ENCODE measurements at regions not wholly inside any gene's neighbourhood (a gene's known extent, or its start where the extent isn't known, plus 50 kb on each side); places are given as distances from the start of the nearest gene placed in this dataset.

- CTCF ChIA-PET = no interaction called here
- TF ChIP-seq CEBPB (IDR thresholded peaks at IDR 0.05; ENCODE audit: low read depth) (no peak), FOSL1 (IDR thresholded peaks at IDR 0.05; ENCODE audit: low read depth) (no peak), JUND (IDR thresholded peaks at IDR 0.05) (no peak), POLR2AphosphoS5 (IDR thresholded peaks at IDR 0.05; ENCODE audit: low read depth, low read length) (no peak), EGR1 (IDR thresholded peaks at IDR 0.05; ENCODE audit: low read depth) (no peak), EZH2phosphoT487 (IDR thresholded peaks at IDR 0.05; ENCODE audit: borderline replicate concordance) (no peak), YY1 (IDR thresholded peaks at IDR 0.05; ENCODE audit: extremely low read depth, insufficient replicate concordance, low read depth, low read length) (no peak), ATF3 (IDR thresholded peaks at IDR 0.05) (no peak), ELF1 (IDR thresholded peaks at IDR 0.05; ENCODE audit: borderline replicate concordance, low read depth) (no peak), EZH2 (IDR thresholded peaks at IDR 0.05) (no peak), POLR2A (IDR thresholded peaks at IDR 0.05; ENCODE audit: borderline replicate concordance, extremely low read depth, insufficient read depth, insufficient read length) (no peak), SRF (IDR thresholded peaks at IDR 0.05; ENCODE audit: low read depth) (no peak), ZNF274 (IDR thresholded peaks at IDR 0.05; ENCODE audit: low read depth, low read length) (no peak), SIN3A (IDR thresholded peaks at IDR 0.05; ENCODE audit: low read depth) (no peak)
- TF ChIP-seq, protein P1, sequence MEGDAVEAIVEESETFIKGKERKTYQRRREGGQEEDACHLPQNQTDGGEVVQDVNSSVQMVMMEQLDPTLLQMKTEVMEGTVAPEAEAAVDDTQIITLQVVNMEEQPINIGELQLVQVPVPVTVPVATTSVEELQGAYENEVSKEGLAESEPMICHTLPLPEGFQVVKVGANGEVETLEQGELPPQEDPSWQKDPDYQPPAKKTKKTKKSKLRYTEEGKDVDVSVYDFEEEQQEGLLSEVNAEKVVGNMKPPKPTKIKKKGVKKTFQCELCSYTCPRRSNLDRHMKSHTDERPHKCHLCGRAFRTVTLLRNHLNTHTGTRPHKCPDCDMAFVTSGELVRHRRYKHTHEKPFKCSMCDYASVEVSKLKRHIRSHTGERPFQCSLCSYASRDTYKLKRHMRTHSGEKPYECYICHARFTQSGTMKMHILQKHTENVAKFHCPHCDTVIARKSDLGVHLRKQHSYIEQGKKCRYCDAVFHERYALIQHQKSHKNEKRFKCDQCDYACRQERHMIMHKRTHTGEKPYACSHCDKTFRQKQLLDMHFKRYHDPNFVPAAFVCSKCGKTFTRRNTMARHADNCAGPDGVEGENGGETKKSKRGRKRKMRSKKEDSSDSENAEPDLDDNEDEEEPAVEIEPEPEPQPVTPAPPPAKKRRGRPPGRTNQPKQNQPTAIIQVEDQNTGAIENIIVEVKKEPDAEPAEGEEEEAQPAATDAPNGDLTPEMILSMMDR (IDR thresholded peaks at IDR 0.05 in 2 of 3, conservative IDR thresholded peaks at IDR 0.05 in 1 of 3; ENCODE audit: borderline replicate concordance in 1 of 3, insufficient read depth in 1 of 3, low read depth in 2 of 3, low read length in 2 of 3) = no peak
- TF ChIP-seq, protein P2, sequence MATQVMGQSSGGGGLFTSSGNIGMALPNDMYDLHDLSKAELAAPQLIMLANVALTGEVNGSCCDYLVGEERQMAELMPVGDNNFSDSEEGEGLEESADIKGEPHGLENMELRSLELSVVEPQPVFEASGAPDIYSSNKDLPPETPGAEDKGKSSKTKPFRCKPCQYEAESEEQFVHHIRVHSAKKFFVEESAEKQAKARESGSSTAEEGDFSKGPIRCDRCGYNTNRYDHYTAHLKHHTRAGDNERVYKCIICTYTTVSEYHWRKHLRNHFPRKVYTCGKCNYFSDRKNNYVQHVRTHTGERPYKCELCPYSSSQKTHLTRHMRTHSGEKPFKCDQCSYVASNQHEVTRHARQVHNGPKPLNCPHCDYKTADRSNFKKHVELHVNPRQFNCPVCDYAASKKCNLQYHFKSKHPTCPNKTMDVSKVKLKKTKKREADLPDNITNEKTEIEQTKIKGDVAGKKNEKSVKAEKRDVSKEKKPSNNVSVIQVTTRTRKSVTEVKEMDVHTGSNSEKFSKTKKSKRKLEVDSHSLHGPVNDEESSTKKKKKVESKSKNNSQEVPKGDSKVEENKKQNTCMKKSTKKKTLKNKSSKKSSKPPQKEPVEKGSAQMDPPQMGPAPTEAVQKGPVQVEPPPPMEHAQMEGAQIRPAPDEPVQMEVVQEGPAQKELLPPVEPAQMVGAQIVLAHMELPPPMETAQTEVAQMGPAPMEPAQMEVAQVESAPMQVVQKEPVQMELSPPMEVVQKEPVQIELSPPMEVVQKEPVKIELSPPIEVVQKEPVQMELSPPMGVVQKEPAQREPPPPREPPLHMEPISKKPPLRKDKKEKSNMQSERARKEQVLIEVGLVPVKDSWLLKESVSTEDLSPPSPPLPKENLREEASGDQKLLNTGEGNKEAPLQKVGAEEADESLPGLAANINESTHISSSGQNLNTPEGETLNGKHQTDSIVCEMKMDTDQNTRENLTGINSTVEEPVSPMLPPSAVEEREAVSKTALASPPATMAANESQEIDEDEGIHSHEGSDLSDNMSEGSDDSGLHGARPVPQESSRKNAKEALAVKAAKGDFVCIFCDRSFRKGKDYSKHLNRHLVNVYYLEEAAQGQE (IDR thresholded peaks at IDR 0.05; ENCODE audit: low read depth) = no peak
Observed at GRCh38 chr15:60118146-60118545, 114.0 kb downstream of the FOXB1 start.

More at GRCh38 chr15:60118146-60118545, 114.0 kb downstream of the FOXB1 start:
- ATAC-seq (no peak), DNase-seq (ENCODE audit: low read depth, low spot score) (no peak)
- H4K20me1 ChIP-seq (ENCODE audit: insufficient read depth) = no peaks in the 10 kb centered on the region
- intact Hi-C loops (cut with micrococcal nuclease) = no loop called here
- peaks cover 49% of the 10 kb centered on the region for H3K27me3 ChIP-seq (ENCODE audit: insufficient read depth, low read length)
- no peaks in the 10 kb centered on the region for H3K9me3 ChIP-seq (ENCODE audit: control insufficient read depth in 1 of 2, insufficient read depth in 1 of 2, low read depth in 1 of 2, low read length in 2 of 2)
- H3K4me3 ChIP-seq (replicated peaks in 1 of 2; ENCODE audit: low read depth in 1 of 2, low read length in 2 of 2) = no peak overlapping the region
- no peak overlapping the region for H3K9ac ChIP-seq (ENCODE audit: low read length)
- H3K27ac ChIP-seq (ENCODE audit: low read depth, low read length) = no peak overlapping the region
- H3K9me2 ChIP-seq (ENCODE audit: insufficient read depth) = no peaks in the 10 kb centered on the region
- no peak overlapping the region for H2AFZ ChIP-seq (ENCODE audit: low read depth, low read length, poor library complexity, severe bottlenecking)
- H3K79me2 ChIP-seq (ENCODE audit: insufficient read depth, low read length) = no peaks in the 10 kb centered on the region
- BruUV-seq (replicated peaks) = no TSS peak
- H3K4me2 ChIP-seq (ENCODE audit: low read length) = no peak overlapping the region
- ChIA-PET RAD21 (ENCODE audit: low non-redundant PET in 1 of 2, low total read pairs in 2 of 2, uncharacterized antibody in 2 of 2, unreplicated experiment in 2 of 2) (no interaction called here), POLR2A (no interaction called here)
- H3K36me3 ChIP-seq (ENCODE audit: control insufficient read depth in 1 of 2, insufficient read depth in 2 of 2, low read length in 2 of 2) = no peaks in the 10 kb centered on the region
- H3K4me1 ChIP-seq (ENCODE audit: control insufficient read depth in 1 of 2, insufficient read depth in 2 of 2, low read length in 2 of 2) = no peaks in the 10 kb centered on the region

Measured in HCT116 (cell line).